Muscle layer of duodenum (tissue), 2 donors: ENCODE measurements at regions not wholly inside any gene's neighbourhood (a gene's known extent, or its start where the extent isn't known, plus 50 kb on each side); places are given as distances from the start of the nearest gene placed in this dataset.
"Not testable (repeated sequence)": the region's sequence is repeated elsewhere in the genome, so short reads cannot be mapped to it uniquely, and the experiment has no call there.

Experiments used
- H3K27ac ChIP-seq: one replicate; pipeline ENCODE4 v1.7.0; 2013; ENCODE audit warnings: mild to moderate bottlenecking, low read length
- H3K27me3 ChIP-seq: one replicate; pipeline ENCODE4 v1.7.0; 2013; ENCODE audit warnings: low read depth, mild to moderate bottlenecking, control low read depth, low read length
- H3K36me3 ChIP-seq, 2 donors: one replicate each; pipeline ENCODE4 v1.7.0; 2013; ENCODE audit warnings: low read length in 2 of 2, control low read depth in 1 of 2, mild to moderate bottlenecking in 1 of 2; ENCODE audit not compliant: insufficient read depth in 2 of 2, control insufficient read depth in 1 of 2
- H3K4me1 ChIP-seq, 2 donors: one replicate each; pipeline ENCODE4 v1.7.0; 2013; ENCODE audit warnings: low read length in 2 of 2, mild to moderate bottlenecking in 2 of 2, control low read depth in 1 of 2, moderate library complexity in 1 of 2; ENCODE audit not compliant: insufficient read depth in 2 of 2, control insufficient read depth in 1 of 2
- H3K4me3 ChIP-seq, 2 donors: one replicate each; pipeline ENCODE4 v1.7.0; 2013; ENCODE audit warnings: low read length in 2 of 2, low read depth in 1 of 2, mild to moderate bottlenecking in 1 of 2
- H3K9me3 ChIP-seq, 2 donors: one replicate each; pipeline ENCODE4 v1.7.0; 2013; ENCODE audit warnings: low read length in 2 of 2, control low read depth in 1 of 2, mild to moderate bottlenecking in 1 of 2; ENCODE audit not compliant: control insufficient read depth in 1 of 2
- donor health status: healthy.

DNA sequence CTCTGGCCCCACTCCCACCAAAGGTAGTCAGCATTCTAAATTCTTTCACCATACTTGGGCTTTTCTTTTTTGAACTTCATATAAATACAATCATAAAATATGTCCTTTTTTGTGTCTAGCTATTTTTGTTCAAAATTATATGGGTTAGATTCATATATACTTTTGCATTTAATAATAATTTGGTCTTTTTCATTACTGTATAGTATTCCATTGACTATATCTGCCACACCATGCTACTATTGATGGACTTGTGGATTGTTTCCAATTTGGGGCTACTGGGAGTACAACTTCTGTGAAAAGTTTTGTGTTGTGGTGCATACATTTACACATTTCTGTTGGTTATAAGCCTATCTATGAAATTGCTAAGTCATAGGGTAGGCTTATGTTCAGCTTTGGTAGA is 85.7 kb downstream of the GLUL start:
- H3K27ac ChIP-seq = no peak overlapping the region
- H3K36me3 ChIP-seq = no peaks in the 10 kb centered on the region
- H3K4me1 ChIP-seq = no peaks in the 10 kb centered on the region
- H3K9me3 ChIP-seq = no peaks in the 10 kb centered on the region
- no peaks in the 10 kb centered on the region for H3K27me3 ChIP-seq
- no peak overlapping the region for H3K4me3 ChIP-seq

DNA sequence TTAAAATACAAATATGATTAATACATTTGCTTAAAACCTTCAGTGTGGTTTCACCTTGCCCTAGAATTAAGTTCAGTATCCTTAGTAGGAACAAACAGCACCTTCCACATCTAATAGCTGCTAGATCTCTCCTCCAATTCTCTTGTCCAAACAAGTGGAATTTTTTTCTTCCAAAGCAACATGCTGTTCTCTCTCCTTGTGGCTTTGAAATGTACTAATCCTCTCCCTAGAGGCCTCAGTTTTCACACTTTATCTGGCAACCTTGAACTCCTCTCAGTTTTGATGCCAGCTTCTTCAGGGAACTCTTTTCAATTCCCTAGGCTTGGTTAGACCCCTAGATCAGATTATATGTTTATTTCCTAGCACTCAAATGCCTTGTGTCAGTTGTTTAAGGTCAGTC is 87.0 kb downstream of the GLUL start:
- peak overlapping the region; percentile 19 for H3K27ac ChIP-seq
- no peaks in the 10 kb centered on the region for H3K27me3 ChIP-seq
- H3K4me1 ChIP-seq = peaks cover 0 to 5% of the 10 kb centered on the region in 2 donors
- no peak overlapping the region for H3K4me3 ChIP-seq
- no peaks in the 10 kb centered on the region for H3K36me3 ChIP-seq
- H3K9me3 ChIP-seq = no peaks in the 10 kb centered on the region

DNA sequence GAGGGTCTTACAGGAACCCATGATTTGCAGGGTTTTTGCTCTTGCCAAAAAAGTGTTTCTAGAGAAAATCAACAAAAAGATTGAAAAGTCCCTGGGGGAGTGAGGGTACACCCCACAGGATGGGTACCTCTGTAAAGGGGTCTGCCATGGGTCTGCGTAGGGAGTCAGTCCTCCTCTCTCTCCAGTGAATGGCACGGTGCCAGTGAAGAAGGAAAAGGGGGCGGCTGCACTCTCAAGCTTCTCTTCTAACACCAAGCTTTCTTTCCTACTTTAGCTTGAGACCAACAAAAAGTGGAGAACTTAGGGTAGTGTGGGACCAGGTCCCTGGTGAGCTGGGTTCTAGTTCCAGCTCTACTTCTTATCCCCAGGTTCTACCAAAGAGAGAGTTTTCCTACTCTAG is 87.4 kb downstream of the GLUL start:
- Histone ChIP-seq H3K27ac (peak overlapping the region; percentile 16), H3K36me3 (no peaks in the 10 kb centered on the region), H3K4me1 (peaks cover 0 to 5% of the 10 kb centered on the region in 2 donors), H3K9me3 (no peaks in the 10 kb centered on the region), H3K27me3 (no peaks in the 10 kb centered on the region), H3K4me3 (no peak overlapping the region)

DNA sequence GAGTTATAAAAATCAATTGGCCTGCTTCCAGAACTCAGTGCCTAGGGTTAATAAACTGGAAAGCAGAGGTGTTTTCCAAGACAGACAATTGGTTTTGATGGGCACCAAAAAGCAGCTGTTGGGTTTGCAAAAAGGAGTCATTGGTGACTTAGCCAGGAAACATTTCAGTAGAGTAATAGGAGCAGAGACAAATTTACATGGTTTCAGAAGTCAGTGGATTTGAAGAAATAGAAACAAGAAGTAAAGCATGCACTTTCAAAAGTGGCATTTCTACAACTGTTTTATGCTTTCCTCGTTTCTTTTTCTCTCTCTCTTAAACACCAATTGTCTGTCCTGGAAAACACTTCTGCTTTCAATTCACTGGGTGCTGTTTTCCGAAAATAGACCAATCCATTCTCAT is 87.8 kb downstream of the GLUL start:
- Histone ChIP-seq H3K4me3 (no peak overlapping the region), H3K27me3 (no peaks in the 10 kb centered on the region), H3K27ac (peak overlapping the region; percentile 16), H3K36me3 (no peaks in the 10 kb centered on the region), H3K9me3 (no peaks in the 10 kb centered on the region), H3K4me1 (peaks cover 0 to 5% of the 10 kb centered on the region in 2 donors)

DNA sequence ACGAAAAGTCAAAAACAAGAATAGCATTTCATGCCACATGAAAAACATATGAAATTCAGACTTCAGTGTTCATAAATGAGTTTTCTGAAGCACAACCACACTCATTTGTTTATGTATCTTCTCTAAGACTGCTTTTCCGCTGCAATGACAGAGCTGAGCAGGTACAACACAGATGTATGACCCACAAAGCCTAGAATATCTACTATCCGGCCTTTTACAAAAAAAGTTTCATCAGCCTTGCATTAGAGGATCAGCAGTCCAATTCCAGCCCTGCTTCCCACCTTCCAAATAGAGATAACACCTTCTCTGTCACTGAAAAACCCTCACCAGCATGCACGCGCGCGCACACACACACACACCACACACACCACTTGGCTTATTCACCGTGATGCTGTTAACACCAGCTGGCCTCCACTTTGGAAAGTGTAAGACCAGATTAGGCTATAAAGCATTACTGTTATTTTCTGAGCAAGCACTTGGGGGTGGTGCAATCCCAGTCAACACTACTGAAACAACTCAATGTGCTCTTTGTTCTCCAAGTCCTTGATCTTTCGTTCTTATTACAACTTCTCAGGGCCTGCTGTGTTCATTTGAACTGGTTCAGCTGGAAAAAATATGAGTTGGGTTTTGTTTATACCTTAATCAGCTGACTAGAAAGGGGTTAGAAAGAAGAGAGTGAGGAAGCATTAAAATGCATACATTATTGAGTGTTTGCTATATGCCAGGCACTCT is 90.0 kb downstream of the GLUL start:
- Histone ChIP-seq H3K36me3 (no peaks in the 10 kb centered on the region), H3K4me1 (peaks cover 0 to 5% of the 10 kb centered on the region in 2 donors), H3K27ac (no peak overlapping the region), H3K4me3 (no peak overlapping the region), H3K27me3 (no peaks in the 10 kb centered on the region), H3K9me3 (no peaks in the 10 kb centered on the region)

DNA sequence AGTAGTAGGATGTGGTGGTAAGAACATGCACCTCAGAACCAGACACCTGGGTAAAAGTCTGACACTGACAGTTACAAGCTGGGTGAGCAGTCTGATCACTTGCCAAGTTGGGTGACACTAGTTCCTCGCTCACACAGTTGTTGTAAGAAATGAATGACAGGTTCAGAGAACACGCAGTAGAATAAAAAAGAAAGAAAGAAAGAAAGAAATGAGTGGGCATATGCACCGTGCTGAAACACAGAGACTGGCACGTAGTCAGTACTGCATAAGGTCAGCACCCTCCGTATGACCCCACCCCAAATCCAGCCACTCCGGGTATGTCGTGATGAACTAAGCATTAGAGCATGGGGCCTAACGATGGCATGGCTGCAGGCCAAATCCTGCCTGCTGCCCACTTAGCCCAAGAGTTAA is 90.6 kb downstream of the GLUL start:
- no peak overlapping the region for H3K27ac ChIP-seq
- peaks cover 0 to 5% of the 10 kb centered on the region in 2 donors for H3K4me1 ChIP-seq
- H3K4me3 ChIP-seq = no peak overlapping the region
- no peaks in the 10 kb centered on the region for H3K36me3 ChIP-seq
- H3K9me3 ChIP-seq = no peaks in the 10 kb centered on the region
- H3K27me3 ChIP-seq = no peaks in the 10 kb centered on the region

DNA sequence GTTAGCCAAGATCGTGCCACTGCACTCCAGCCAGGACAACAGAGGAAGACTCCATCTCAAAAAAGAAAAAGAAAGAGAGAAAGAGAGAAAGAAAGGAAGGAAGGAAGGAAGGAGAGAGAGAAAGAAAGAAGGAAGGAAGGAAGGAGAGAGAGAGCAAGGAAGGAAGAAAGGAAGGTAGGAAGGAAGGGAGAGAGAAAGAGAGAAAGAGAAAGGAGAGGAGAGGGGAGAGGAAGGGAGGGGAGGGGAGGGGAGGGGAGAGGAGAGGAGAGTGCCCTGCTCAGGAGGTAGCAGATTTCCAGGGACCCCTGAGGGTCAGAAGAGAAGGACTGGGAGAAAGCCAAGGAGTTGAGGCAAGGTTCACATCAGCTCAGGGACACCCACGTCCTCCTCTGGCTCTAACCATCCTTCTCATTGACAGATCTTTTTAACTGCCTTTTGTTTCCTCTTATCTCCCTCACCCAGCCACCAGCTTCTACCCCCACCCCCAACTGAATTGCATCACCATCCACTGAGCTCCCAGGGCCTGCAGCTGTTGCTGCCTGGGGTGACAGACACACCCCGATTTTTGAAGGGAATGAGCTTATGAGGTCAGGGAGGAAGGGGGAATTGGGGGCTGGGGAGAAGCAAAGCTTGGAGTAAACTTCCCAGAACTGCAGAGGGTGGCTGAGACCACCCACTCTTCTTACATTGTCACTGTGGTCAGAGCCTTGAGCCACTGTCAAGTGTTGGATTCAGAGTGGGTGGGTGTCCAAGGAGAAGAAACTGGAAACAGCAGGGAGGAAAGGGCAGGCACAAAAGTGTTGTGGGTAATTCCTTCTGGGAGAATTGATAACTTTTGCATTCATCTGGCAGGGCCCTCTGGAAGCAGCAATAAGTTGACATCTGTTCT is 91.6 kb downstream of the GLUL start:
- no peaks in the 10 kb centered on the region for H3K9me3 ChIP-seq
- H3K36me3 ChIP-seq = no peaks in the 10 kb centered on the region
- H3K27me3 ChIP-seq = no peaks in the 10 kb centered on the region
- H3K4me3 ChIP-seq = no peak overlapping the region
- no peak overlapping the region for H3K27ac ChIP-seq
- H3K4me1 ChIP-seq = peaks cover 0 to 5% of the 10 kb centered on the region in 2 donors

DNA sequence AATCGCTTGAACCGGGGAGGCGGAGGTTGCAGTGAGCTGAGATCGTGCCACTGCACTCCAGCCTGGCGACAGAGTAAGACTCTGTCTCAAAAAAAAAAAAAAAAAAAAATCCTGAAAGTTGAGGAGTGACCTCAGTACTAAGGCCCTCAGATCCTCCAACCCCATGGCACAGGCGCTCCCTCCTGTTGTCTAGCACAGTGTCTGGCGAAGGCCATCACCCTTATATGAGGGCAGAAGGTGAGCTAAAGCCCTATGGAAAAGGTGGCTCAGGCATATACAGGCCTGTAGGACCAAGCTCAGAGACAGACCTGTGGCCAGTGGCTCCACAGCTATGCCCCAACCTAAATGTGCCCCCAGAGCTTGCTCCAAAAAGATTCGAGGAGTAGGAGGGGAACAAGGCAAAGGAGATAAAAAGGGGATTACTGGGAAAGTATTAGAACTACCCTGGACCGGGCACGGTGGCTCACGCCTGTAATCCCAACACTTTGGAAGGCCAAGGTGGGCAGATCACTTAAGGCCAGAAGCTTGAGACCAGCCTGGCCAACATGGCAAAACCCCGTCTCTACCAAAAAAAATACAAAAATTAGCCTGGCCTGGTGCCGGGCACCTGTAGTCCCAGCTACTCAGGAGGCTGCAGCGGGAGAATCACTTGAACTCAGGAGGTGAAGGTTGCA is 92.4 kb downstream of the GLUL start:
- H3K9me3 ChIP-seq, H3K27ac ChIP-seq, H3K27me3 ChIP-seq, H3K4me3 ChIP-seq, H3K36me3 ChIP-seq, H3K4me1 ChIP-seq: not testable (repeated sequence)

DNA sequence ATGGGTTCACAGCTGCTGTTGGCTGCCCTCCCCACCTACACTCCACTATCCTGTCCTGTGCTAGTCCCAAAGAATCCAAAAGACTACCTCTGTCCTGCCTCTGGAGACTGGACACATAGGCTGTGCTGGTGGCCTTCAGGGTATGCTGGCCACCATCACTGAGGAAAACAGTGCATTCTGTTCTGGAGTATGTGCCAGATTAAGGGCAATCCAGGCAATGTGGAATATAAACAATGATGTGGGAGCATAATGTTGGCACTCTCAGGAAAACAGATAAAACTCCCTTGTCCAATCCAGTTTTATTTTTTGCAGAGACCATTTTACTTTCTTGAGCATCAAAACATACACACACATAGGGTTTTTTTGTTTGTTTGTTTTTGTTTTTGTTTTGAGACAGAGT is 94.3 kb downstream of the GLUL start:
- no peaks in the 10 kb centered on the region for H3K36me3 ChIP-seq
- peaks cover 0 to 5% of the 10 kb centered on the region in 2 donors for H3K4me1 ChIP-seq
- no peaks in the 10 kb centered on the region for H3K9me3 ChIP-seq
- H3K27me3 ChIP-seq = no peaks in the 10 kb centered on the region
- no peak overlapping the region for H3K27ac ChIP-seq
- H3K4me3 ChIP-seq = no peak overlapping the region

DNA sequence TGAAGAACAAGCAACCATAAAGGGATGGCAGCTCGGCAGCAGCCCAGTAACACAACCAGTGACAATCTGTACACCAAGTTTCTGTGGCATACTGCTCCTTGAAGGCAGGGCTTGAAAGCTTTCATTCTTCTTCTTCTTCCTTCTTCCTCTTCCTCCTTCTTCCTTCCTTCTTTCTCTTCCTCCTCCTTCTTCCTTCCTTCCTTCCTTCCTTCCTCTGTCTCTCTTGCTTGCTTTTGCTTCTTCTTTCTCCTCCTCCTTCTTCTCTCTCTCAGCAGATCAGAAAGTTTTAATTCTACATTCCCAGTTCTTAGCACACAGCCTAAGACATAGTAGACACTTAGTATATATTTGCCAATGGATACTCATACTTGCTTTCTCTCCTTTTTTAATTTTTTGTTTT is 95.9 kb downstream of the GLUL start:
- H3K9me3 ChIP-seq = no peaks in the 10 kb centered on the region
- no peaks in the 10 kb centered on the region for H3K27me3 ChIP-seq
- H3K4me1 ChIP-seq = peaks cover 0 to 5% of the 10 kb centered on the region in 2 donors
- no peaks in the 10 kb centered on the region for H3K36me3 ChIP-seq
- no peak overlapping the region for H3K27ac ChIP-seq
- H3K4me3 ChIP-seq = no peak overlapping the region

DNA sequence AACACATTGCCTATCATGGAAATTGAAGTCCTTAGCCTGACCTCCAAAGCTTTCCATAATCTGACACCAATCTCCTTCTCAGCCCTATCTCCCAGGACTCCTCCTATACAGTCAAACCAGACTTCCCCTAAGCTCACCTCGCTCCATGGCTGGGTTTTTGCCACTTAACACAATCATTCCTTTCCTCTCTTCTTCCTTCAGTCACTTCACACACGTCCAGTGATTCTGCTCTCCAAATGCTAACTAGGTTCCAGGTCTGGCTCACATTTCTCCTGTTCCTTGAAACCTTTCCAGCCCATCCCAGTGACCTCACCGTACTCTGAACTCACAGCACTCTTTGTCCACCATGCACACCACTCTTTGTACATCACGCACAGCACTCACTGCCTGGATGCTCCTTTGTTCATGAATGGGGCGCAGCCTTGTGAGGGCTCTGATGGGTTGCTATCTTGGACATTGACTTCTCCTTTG is 98.4 kb downstream of the GLUL start:
- no peaks in the 10 kb centered on the region for H3K9me3 ChIP-seq
- no peaks in the 10 kb centered on the region for H3K4me1 ChIP-seq
- H3K36me3 ChIP-seq = no peaks in the 10 kb centered on the region
- no peak overlapping the region for H3K4me3 ChIP-seq
- H3K27me3 ChIP-seq = no peaks in the 10 kb centered on the region
- no peak overlapping the region for H3K27ac ChIP-seq
